ENCODE measurements at regions not wholly inside any gene's neighbourhood (a gene's known extent, or its start where the extent isn't known, plus 50 kb on each side); places are given as distances from the start of the nearest gene placed in this dataset.

GRCh38 chr1:73218995-73219546 lies 936.7 kb upstream of the NEGR1 start:
- no peak for TF ChIP-seq CTCF (IDR thresholded peaks at IDR 0.05)
- no peak for TF ChIP-seq EZH2 (IDR thresholded peaks at IDR 0.05; ENCODE audit: borderline replicate concordance, insufficient read depth, low read depth, low read length, poor library complexity, severe bottlenecking)

Data from B cell (primary cell).